ENCODE measurements at regions not wholly inside any gene's neighbourhood (a gene's known extent, or its start where the extent isn't known, plus 50 kb on each side); places are given as distances from the start of the nearest gene placed in this dataset.

GRCh38 chr2:128901572-128902391 is 583.1 kb upstream of the HS6ST1 start:
- no peak overlapping the region for H3K4me3 ChIP-seq (ENCODE audit: low read depth, low read length)
- DNase-seq (ENCODE audit: low read depth): no peak
- TF ChIP-seq CTCF (conservative IDR thresholded peaks at IDR 0.05; ENCODE audit: low read depth, low read length): no peak

- TF ChIP-seq CTCF (conservative IDR thresholded peaks at IDR 0.05; ENCODE audit: low read depth, low read length): no peak
- no peak for DNase-seq (ENCODE audit: low read depth)
- H3K4me3 ChIP-seq (ENCODE audit: low read depth, low read length): no peak overlapping the region
Observed at GRCh38 chr2:128903637-128904036, 585.0 kb upstream of the HS6ST1 start.

- TF ChIP-seq CTCF (conservative IDR thresholded peaks at IDR 0.05; ENCODE audit: low read depth, low read length): no peak
- H3K4me3 ChIP-seq (ENCODE audit: low read depth, low read length): no peak overlapping the region
- DNase-seq (ENCODE audit: low read depth): no peak
Observed at GRCh38 chr2:128911276-128911675, 592.6 kb upstream of the HS6ST1 start.

- no peak for DNase-seq (ENCODE audit: low read depth)
- TF ChIP-seq CTCF (conservative IDR thresholded peaks at IDR 0.05; ENCODE audit: low read depth, low read length): no peak
- H3K4me3 ChIP-seq (ENCODE audit: low read depth, low read length): no peak overlapping the region
Observed at GRCh38 chr2:128914320-128914719, 595.7 kb upstream of the HS6ST1 start.

- DNase-seq (ENCODE audit: low read depth): no peak
- no peak for TF ChIP-seq CTCF (conservative IDR thresholded peaks at IDR 0.05; ENCODE audit: low read depth, low read length)
- no peak overlapping the region for H3K4me3 ChIP-seq (ENCODE audit: low read depth, low read length)
Observed at GRCh38 chr2:128921751-128922150, 603.1 kb upstream of the HS6ST1 start.

GRCh38 chr2:128922154-128922553 is 603.5 kb upstream of the HS6ST1 start:
- DNase-seq (ENCODE audit: low read depth): no peak
- no peak for TF ChIP-seq CTCF (conservative IDR thresholded peaks at IDR 0.05; ENCODE audit: low read depth, low read length)
- H3K4me3 ChIP-seq (ENCODE audit: low read depth, low read length): no peak overlapping the region

GRCh38 chr2:128925631-128926030 is 607.0 kb upstream of the HS6ST1 start:
- no peak for TF ChIP-seq CTCF (conservative IDR thresholded peaks at IDR 0.05; ENCODE audit: low read depth, low read length)
- no peak for DNase-seq (ENCODE audit: low read depth)
- no peak overlapping the region for H3K4me3 ChIP-seq (ENCODE audit: low read depth, low read length)
